ENCODE measurements at regions not wholly inside any gene's neighbourhood (a gene's known extent, or its start where the extent isn't known, plus 50 kb on each side); places are given as distances from the start of the nearest gene placed in this dataset.

- no peak for DNase-seq (ENCODE audit: low spot score)
- no peak for TF ChIP-seq CTCF (IDR thresholded peaks at IDR 0.05; ENCODE audit: extremely low read depth, missing control alignments)
Observed at GRCh38 chr2:30031184-30031583, 109.8 kb upstream of the ALK start.

GRCh38 chr2:30034052-30034775, 112.6 kb upstream of the YPEL5 start:
- DNase-seq (ENCODE audit: low spot score): no peak
- no peak for TF ChIP-seq CTCF (IDR thresholded peaks at IDR 0.05; ENCODE audit: extremely low read depth, missing control alignments)

GRCh38 chr2:30037016-30037415, 109.8 kb upstream of the YPEL5 start:
- TF ChIP-seq CTCF (IDR thresholded peaks at IDR 0.05; ENCODE audit: extremely low read depth, missing control alignments): no peak
- DNase-seq (ENCODE audit: low spot score): no peak

- no peak for DNase-seq (ENCODE audit: low spot score)
- TF ChIP-seq CTCF (IDR thresholded peaks at IDR 0.05; ENCODE audit: extremely low read depth, missing control alignments): no peak
Observed at GRCh38 chr2:30038419-30038818, 108.4 kb upstream of the YPEL5 start.

GRCh38 chr2:30039101-30039500, 107.7 kb upstream of the YPEL5 start:
- DNase-seq (ENCODE audit: low spot score): no peak
- no peak for TF ChIP-seq CTCF (IDR thresholded peaks at IDR 0.05; ENCODE audit: extremely low read depth, missing control alignments)

- no peak for TF ChIP-seq CTCF (IDR thresholded peaks at IDR 0.05; ENCODE audit: extremely low read depth, missing control alignments)
- no peak for DNase-seq (ENCODE audit: low spot score)
Observed at GRCh38 chr2:30040147-30040546, 106.7 kb upstream of the YPEL5 start.

GRCh38 chr2:30041884-30042283, 104.9 kb upstream of the YPEL5 start:
- no peak for TF ChIP-seq CTCF (IDR thresholded peaks at IDR 0.05; ENCODE audit: extremely low read depth, missing control alignments)
- no peak for DNase-seq (ENCODE audit: low spot score)

All from GM20000 (cell line).